ENCODE measurements at regions not wholly inside any gene's neighbourhood (a gene's known extent, or its start where the extent isn't known, plus 50 kb on each side); places are given as distances from the start of the nearest gene placed in this dataset.

- ChIA-PET POLR2A (no interaction called here), CTCF (interaction anchor here (1.5 kb wide), 1 partner anchor 8 kb away, joined by 3 read pairs; no protein-coding TSS in a partner anchor)
Measured at GRCh38 chr11:128315933-128316332, 271.4 kb downstream of the ETS1 start.

GRCh38 chr11:128313931-128314330 lies 273.4 kb downstream of the ETS1 start:
- Histone ChIP-seq H2AFZ (ENCODE audit: insufficient read depth, low read depth, low read length, poor library complexity, severe bottlenecking) (no peak overlapping the region), H3K27me3 (replicated peaks in 1 of 4; ENCODE audit: control extremely low read depth in 1 of 4, control insufficient read depth in 3 of 4, insufficient read depth in 4 of 4, low read length in 3 of 4) (no peaks in the 10 kb centered on the region), H3K4me2 (replicated peaks; ENCODE audit: low read depth, low read length, poor library complexity, severe bottlenecking) (no peak overlapping the region), H3K36me3 (replicated peaks in 1 of 2; ENCODE audit: control extremely low read depth in 1 of 2, control insufficient read depth in 1 of 2, extremely low read depth in 1 of 2, insufficient read depth in 2 of 2, low read length in 1 of 2) (no peaks in the 10 kb centered on the region), H3K4me1 (ENCODE audit: control insufficient read depth in 2 of 2, insufficient read depth in 2 of 2, low read length in 2 of 2) (peaks cover 11 to 17% of the 10 kb centered on the region in 2 donors), H3K79me2 (ENCODE audit: control insufficient read depth, insufficient read depth, low read length) (no peaks in the 10 kb centered on the region), H3K4me3 (ENCODE audit: control extremely low read depth in 1 of 5, extremely low read depth in 1 of 5, insufficient read depth in 1 of 5, low read depth in 2 of 5, low read length in 4 of 5) (no peak overlapping the region), H3K9me3 (ENCODE audit: control extremely low read depth in 1 of 3, control insufficient read depth in 2 of 3, insufficient read depth in 1 of 3, low read length in 2 of 3) (peaks cover 4 to 20% (median 12%) of the 10 kb centered on the region in 3 donors), H4K20me1 (ENCODE audit: control insufficient read depth, insufficient read depth, low read length, poor library complexity, severe bottlenecking) (no peaks in the 10 kb centered on the region), H3K27ac (ENCODE audit: low read length in 2 of 2) (no peak overlapping the region), H3K9ac (ENCODE audit: low read length) (no peak overlapping the region)
- ATAC-seq (ENCODE audit: low read depth) (no peak), DNase-seq (no peak)
- no peak overlapping the region for H3K27ac Mint-ChIP-seq
- H3K27me3 Mint-ChIP-seq: no peaks in the 10 kb centered on the region
- no peak overlapping the region for H3K4me3 Mint-ChIP-seq
- WGBS (ENCODE audit: insufficient coverage): 93% methylated on average over 1 of the region's 1 CpG
- CTCF ChIA-PET: no interaction called here
- POLR2A ChIA-PET: no interaction called here
- H3K4me1 Mint-ChIP-seq: peaks cover 37% of the 10 kb centered on the region
- intact Hi-C loops (cut with micrococcal nuclease): no loop called here
- H3K9me3 Mint-ChIP-seq (ENCODE audit: insufficient read depth): peaks cover 3% of the 10 kb centered on the region
- TF ChIP-seq EZH2 (IDR thresholded peaks at IDR 0.05; ENCODE audit: borderline replicate concordance, insufficient read depth, low read depth, low read length, poor library complexity, severe bottlenecking): no peak
- TF ChIP-seq CTCF (IDR thresholded peaks at IDR 0.05): no peak

More at GRCh38 chr11:128315933-128316332, 271.4 kb downstream of the ETS1 start:
- no peak overlapping the region for H3K4me3 Mint-ChIP-seq
- no peak overlapping the region for H3K4me2 ChIP-seq (replicated peaks; ENCODE audit: low read depth, low read length, poor library complexity, severe bottlenecking)
- H3K27me3 Mint-ChIP-seq: no peaks in the 10 kb centered on the region
- TF ChIP-seq EZH2 (IDR thresholded peaks at IDR 0.05; ENCODE audit: borderline replicate concordance, insufficient read depth, low read depth, low read length, poor library complexity, severe bottlenecking): no peak
- no peak for TF ChIP-seq CTCF (IDR thresholded peaks at IDR 0.05)
- H3K9me3 Mint-ChIP-seq (ENCODE audit: insufficient read depth): peaks cover 3% of the 10 kb centered on the region
- no peak overlapping the region for H3K9ac ChIP-seq (ENCODE audit: low read length)
- peaks cover 19 to 25% of the 10 kb centered on the region in 2 donors for H3K4me1 ChIP-seq (ENCODE audit: control insufficient read depth in 2 of 2, insufficient read depth in 2 of 2, low read length in 2 of 2)
- no peak overlapping the region for H3K27ac Mint-ChIP-seq
- no CpG with 5 or more reads among the region's 3 CpGs for WGBS (ENCODE audit: insufficient coverage)
- H3K4me1 Mint-ChIP-seq: peaks cover 41% of the 10 kb centered on the region
- ATAC-seq (ENCODE audit: low read depth) (no peak), DNase-seq (no peak)
- H3K79me2 ChIP-seq (ENCODE audit: control insufficient read depth, insufficient read depth, low read length): no peaks in the 10 kb centered on the region
- H3K27me3 ChIP-seq (replicated peaks in 1 of 4; ENCODE audit: control extremely low read depth in 1 of 4, control insufficient read depth in 3 of 4, insufficient read depth in 4 of 4, low read length in 3 of 4): no peaks in the 10 kb centered on the region
- H4K20me1 ChIP-seq (ENCODE audit: control insufficient read depth, insufficient read depth, low read length, poor library complexity, severe bottlenecking): no peaks in the 10 kb centered on the region
- H3K9me3 ChIP-seq (ENCODE audit: control extremely low read depth in 1 of 3, control insufficient read depth in 2 of 3, insufficient read depth in 1 of 3, low read length in 2 of 3): peaks cover 4 to 20% (median 12%) of the 10 kb centered on the region in 3 donors
- H2AFZ ChIP-seq (ENCODE audit: insufficient read depth, low read depth, low read length, poor library complexity, severe bottlenecking): no peak overlapping the region
- H3K27ac ChIP-seq (ENCODE audit: low read length in 2 of 2): no peak overlapping the region
- intact Hi-C loops (cut with micrococcal nuclease): no loop called here
- H3K36me3 ChIP-seq (replicated peaks in 1 of 2; ENCODE audit: control extremely low read depth in 1 of 2, control insufficient read depth in 1 of 2, extremely low read depth in 1 of 2, insufficient read depth in 2 of 2, low read length in 1 of 2): no peaks in the 10 kb centered on the region
- H3K4me3 ChIP-seq (ENCODE audit: control extremely low read depth in 1 of 5, extremely low read depth in 1 of 5, insufficient read depth in 1 of 5, low read depth in 2 of 5, low read length in 4 of 5): no peak overlapping the region

All from B cell (primary cell).